ENCODE measurements at regions not wholly inside any gene's neighbourhood (a gene's known extent, or its start where the extent isn't known, plus 50 kb on each side); places are given as distances from the start of the nearest gene placed in this dataset.

DNA sequence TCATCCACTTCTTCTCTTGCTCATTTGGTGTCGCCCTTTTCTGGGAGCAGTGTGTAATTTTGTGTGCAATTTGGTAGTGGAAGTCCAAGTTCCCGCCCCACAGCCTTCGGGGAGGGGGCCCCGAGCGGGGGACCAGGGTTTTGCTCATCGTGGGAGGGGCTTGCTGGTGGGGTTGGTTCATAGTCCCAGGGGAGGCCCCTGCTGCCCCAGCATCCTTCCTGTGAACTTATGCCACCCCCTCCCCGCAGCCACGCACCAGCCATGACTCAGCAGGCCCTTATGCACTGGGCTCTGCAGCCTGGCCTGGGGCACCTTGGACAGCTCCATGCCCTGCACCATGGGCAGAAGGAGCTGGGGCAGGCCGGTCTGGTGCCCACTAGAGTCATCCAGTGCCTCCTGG lies 1183.6 kb downstream of the BRD1 start:
- H3K4me3 ChIP-seq (ENCODE audit: low read depth, low read length) = no peak overlapping the region
- FAIRE-seq (no peak), DNase-seq (ENCODE audit: low read depth) (no peak)
- no peaks in the 10 kb centered on the region for H3K27me3 ChIP-seq (ENCODE audit: control insufficient read depth, insufficient read depth, low read length)
- TF ChIP-seq, protein P1, sequence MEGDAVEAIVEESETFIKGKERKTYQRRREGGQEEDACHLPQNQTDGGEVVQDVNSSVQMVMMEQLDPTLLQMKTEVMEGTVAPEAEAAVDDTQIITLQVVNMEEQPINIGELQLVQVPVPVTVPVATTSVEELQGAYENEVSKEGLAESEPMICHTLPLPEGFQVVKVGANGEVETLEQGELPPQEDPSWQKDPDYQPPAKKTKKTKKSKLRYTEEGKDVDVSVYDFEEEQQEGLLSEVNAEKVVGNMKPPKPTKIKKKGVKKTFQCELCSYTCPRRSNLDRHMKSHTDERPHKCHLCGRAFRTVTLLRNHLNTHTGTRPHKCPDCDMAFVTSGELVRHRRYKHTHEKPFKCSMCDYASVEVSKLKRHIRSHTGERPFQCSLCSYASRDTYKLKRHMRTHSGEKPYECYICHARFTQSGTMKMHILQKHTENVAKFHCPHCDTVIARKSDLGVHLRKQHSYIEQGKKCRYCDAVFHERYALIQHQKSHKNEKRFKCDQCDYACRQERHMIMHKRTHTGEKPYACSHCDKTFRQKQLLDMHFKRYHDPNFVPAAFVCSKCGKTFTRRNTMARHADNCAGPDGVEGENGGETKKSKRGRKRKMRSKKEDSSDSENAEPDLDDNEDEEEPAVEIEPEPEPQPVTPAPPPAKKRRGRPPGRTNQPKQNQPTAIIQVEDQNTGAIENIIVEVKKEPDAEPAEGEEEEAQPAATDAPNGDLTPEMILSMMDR (IDR thresholded peaks at IDR 0.05; ENCODE audit: insufficient read depth, low read length, severe bottlenecking) = no peak
- no peaks in the 10 kb centered on the region for H3K36me3 ChIP-seq (ENCODE audit: control insufficient read depth, insufficient read depth, low read length)

DNA sequence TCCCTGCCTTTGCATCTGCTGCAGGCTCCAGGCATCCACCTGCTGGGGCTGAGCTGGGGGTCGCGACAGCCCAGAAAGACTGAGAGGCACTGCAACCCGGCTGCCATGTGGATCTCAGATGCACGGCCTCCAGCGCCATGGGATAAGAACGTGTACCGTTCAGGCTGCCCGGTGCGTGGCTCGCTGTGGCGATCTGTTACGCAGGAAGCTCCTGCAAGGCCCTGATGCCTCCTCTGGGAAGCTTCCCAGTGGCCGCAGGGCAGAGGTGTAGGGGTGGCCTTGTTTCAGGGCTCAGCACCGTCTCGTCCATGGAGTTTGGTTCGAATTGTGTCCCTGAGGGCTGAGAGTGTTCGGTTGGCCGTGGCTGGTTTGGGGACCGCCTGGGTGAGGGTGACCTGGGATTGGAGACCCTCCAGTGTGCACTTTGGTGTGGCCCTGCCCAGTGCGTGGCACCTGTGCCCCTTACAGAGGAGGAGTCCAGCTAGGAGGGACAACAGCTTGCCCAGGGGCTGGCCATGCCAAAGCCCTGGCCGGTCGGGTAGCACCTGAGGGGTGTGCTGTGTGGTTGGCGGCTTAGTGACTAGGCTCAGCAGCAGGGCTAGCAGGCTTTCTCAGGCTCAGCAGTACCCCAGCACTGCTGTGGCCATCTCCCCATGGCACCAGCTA lies 1184.5 kb downstream of the BRD1 start:
- Histone ChIP-seq H3K4me3 (ENCODE audit: low read depth, low read length) (no peak overlapping the region), H3K27me3 (ENCODE audit: control insufficient read depth, insufficient read depth, low read length) (no peaks in the 10 kb centered on the region), H3K36me3 (ENCODE audit: control insufficient read depth, insufficient read depth, low read length) (no peaks in the 10 kb centered on the region)
- no peak for DNase-seq (ENCODE audit: low read depth)
- no peak for FAIRE-seq
- TF ChIP-seq, protein P1 (IDR thresholded peaks at IDR 0.05; ENCODE audit: insufficient read depth, low read length, severe bottlenecking) = no peak

DNA sequence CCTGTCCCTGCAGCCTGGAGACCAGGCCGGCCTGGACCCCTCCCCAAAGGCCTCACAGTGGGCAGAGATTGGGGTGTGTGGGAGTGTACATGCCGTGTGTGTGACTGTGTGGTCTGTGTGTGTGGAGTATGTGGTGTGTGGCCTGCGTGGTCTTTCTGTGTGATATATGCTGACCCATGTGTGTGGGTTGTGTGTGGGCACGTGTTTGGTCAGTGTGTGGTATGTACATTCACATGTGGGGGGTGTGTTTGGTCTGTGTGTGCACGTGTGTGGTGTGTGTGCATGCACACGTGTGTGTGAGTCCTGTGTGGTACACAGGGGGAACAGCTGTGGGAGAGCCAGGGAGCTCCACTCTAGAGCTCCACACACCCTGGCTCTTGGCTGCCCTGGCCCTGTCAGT lies 1185.1 kb downstream of the BRD1 start:
- peak; percentile 77 for FAIRE-seq
- Histone ChIP-seq H3K4me3 (ENCODE audit: low read depth, low read length) (no peak overlapping the region), H3K27me3 (ENCODE audit: control insufficient read depth, insufficient read depth, low read length) (no peaks in the 10 kb centered on the region), H3K36me3 (ENCODE audit: control insufficient read depth, insufficient read depth, low read length) (no peaks in the 10 kb centered on the region)
- no peak for DNase-seq (ENCODE audit: low read depth)
- TF ChIP-seq, protein P1 (IDR thresholded peaks at IDR 0.05; ENCODE audit: insufficient read depth, low read length, severe bottlenecking) = no peak

- FAIRE-seq = no peak
- no peak for DNase-seq (ENCODE audit: low read depth)
- no peak overlapping the region for H3K4me3 ChIP-seq (ENCODE audit: low read depth, low read length)
- TF ChIP-seq, protein P1 (IDR thresholded peaks at IDR 0.05; ENCODE audit: insufficient read depth, low read length, severe bottlenecking) = no peak
- no peaks in the 10 kb centered on the region for H3K27me3 ChIP-seq (ENCODE audit: control insufficient read depth, insufficient read depth, low read length)
- no peaks in the 10 kb centered on the region for H3K36me3 ChIP-seq (ENCODE audit: control insufficient read depth, insufficient read depth, low read length)
Measured at GRCh38 chr22:48641906-48642475, 1185.7 kb downstream of the BRD1 start.

DNA sequence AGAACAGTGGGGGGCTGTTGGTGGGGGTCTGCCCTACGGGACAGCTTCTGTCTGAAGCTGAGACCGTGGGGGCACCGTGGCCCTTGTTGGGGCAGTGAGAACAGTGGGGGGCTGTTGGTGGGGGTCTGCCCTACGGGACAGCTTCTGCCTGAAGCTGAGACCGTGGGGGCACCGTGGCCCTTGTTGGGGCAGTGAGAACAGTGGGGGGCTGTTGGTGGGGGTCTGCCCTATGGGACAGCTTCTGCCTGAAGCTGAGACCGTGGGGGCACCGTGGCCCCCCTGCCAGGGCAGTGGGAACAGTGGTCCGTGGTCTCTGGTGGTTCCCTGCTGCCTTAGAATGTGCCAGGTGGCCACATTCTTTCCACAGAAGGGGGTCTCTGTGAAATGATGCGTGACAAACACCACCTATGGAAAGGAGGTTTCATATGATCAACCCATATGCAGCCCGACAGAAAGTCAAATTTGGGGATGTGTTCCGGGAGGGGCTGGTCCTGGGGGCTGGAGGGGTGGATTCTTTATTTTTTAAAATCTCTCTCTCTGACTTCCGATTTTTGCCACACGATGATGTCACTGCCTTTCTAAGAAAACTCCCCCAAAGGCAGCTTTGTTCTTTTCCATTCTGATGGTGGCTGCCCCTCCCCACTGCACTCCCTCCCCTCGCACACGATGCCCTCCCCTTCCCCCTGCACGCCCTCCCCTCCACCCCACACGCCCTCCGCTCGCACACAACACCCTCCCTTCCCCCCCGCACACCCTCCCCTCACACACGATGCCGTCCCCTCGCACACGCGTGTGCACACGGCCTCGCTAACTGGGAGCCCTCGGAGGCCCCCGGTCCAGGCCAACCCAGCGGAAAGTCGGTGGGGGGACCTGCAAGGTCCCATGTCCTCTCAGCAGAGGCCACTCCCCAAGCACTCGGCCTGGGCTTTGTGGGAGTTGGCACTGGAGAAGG lies 1186.5 kb downstream of the BRD1 start:
- H3K36me3 ChIP-seq (ENCODE audit: control insufficient read depth, insufficient read depth, low read length) = no peaks in the 10 kb centered on the region
- no peak overlapping the region for H3K4me3 ChIP-seq (ENCODE audit: low read depth, low read length)
- TF ChIP-seq, protein P1 (IDR thresholded peaks at IDR 0.05; ENCODE audit: insufficient read depth, low read length, severe bottlenecking) = no peak
- FAIRE-seq = no peak
- no peaks in the 10 kb centered on the region for H3K27me3 ChIP-seq (ENCODE audit: control insufficient read depth, insufficient read depth, low read length)
- no peak for DNase-seq (ENCODE audit: low read depth)

Measured in bronchial epithelial cell (primary cell).